DND-41 (cell line): ENCODE measurements at regions not wholly inside any gene's neighbourhood (a gene's known extent, or its start where the extent isn't known, plus 50 kb on each side); places are given as distances from the start of the nearest gene placed in this dataset.

Experiments used
- ATAC-seq: fragments of 200-7000 bp; cut with Tn5 transposase; 3 replicates; pipeline ENCODE4 v1.9.1; 2021; ENCODE audit warnings: low read depth; ENCODE audit not compliant: insufficient read depth
- DNase-seq: peaks from one replicate; pipeline ENCODE4 v3.0.0-alpha.2; 2020
- H2AFZ ChIP-seq: 2 replicates; pipeline ENCODE4 v1.6.0; 2012; ENCODE audit warnings: low read depth, low read length
- H3K27ac ChIP-seq: 2 replicates; pipeline ENCODE4 v1.5.1; 2012; ENCODE audit warnings: low read length, inconsistent platforms
- H3K27me3 ChIP-seq: fragments of 200-600 bp; sonication (generic); 2 replicates; pipeline ENCODE4 v1.6.0; 2012; ENCODE audit warnings: low read length, mild to moderate bottlenecking, inconsistent platforms; ENCODE audit not compliant: insufficient read depth, poor library complexity
- H3K36me3 ChIP-seq: 2 replicates; pipeline ENCODE4 v1.5.1; 2012; ENCODE audit warnings: low read length, inconsistent platforms; ENCODE audit not compliant: insufficient read depth
- H3K4me1 ChIP-seq: 2 replicates; pipeline ENCODE4 v1.5.1; 2012; ENCODE audit warnings: mild to moderate bottlenecking, low read length; ENCODE audit not compliant: insufficient read depth
- H3K4me2 ChIP-seq: 2 replicates; pipeline ENCODE4 v1.6.0; 2012; ENCODE audit warnings: mild to moderate bottlenecking, moderate library complexity, low read length, inconsistent platforms; ENCODE audit not compliant: insufficient read depth
- H3K4me3 ChIP-seq, 2 experiments: fragments of 200-600 bp in 1 of 2; shearing (Covaris generic) in 1 of 2; 2 replicates each; pipeline ENCODE4 v1.5.1; 2012 to 2016; ENCODE audit warnings: inconsistent platforms in 2 of 2, low read length in 2 of 2, mild to moderate bottlenecking in 2 of 2, low read depth in 1 of 2, moderate library complexity in 1 of 2
- H3K79me2 ChIP-seq: 2 replicates; pipeline ENCODE4 v1.6.0; 2012; ENCODE audit warnings: low read length, inconsistent platforms; ENCODE audit not compliant: insufficient read depth
- H3K9ac ChIP-seq: 2 replicates; pipeline ENCODE4 v1.6.0; 2012; ENCODE audit warnings: low read depth, mild to moderate bottlenecking, inconsistent platforms, low read length, moderate library complexity
- H3K9me3 ChIP-seq: 2 replicates; pipeline ENCODE4 v1.5.1; 2012; ENCODE audit warnings: low read length, moderate library complexity, mild to moderate bottlenecking, inconsistent platforms; ENCODE audit not compliant: insufficient read depth, severe bottlenecking
- H4K20me1 ChIP-seq: 2 replicates; pipeline ENCODE4 v1.6.0; 2012; ENCODE audit warnings: low read length; ENCODE audit not compliant: insufficient read depth
- CTCF ChIP-seq: IDR thresholded peaks from 2 replicates; pipeline ENCODE4 v1.5.1; 2012; ENCODE audit warnings: borderline replicate concordance, low read length, moderate library complexity, mild to moderate bottlenecking; ENCODE audit not compliant: poor library complexity, severe bottlenecking; ENCODE audit errors: extremely low read depth
- EZH2 ChIP-seq: IDR thresholded peaks from 3 replicates; pipeline ENCODE4 v1.6.1; 2012; ENCODE audit warnings: borderline replicate concordance, low read depth, mild to moderate bottlenecking, moderate library complexity, low read length, inconsistent platforms; ENCODE audit not compliant: severe bottlenecking

- DNase-seq (no peak), ATAC-seq (no peak)
- Histone ChIP-seq H2AFZ (no peak overlapping the region), H3K79me2 (no peaks in the 10 kb centered on the region), H3K4me1 (no peaks in the 10 kb centered on the region), H3K4me3 (no peak overlapping the region), H3K36me3 (no peaks in the 10 kb centered on the region), H4K20me1 (no peaks in the 10 kb centered on the region), H3K9me3 (no peaks in the 10 kb centered on the region), H3K27ac (no peak overlapping the region), H3K9ac (no peak overlapping the region), H3K4me2 (no peak overlapping the region), H3K27me3 (no peaks in the 10 kb centered on the region)
- TF ChIP-seq EZH2 (no peak), CTCF (no peak)
Observed at GRCh38 chr12:115474539-115475353, 790.8 kb upstream of the TBX3 start.

DNA sequence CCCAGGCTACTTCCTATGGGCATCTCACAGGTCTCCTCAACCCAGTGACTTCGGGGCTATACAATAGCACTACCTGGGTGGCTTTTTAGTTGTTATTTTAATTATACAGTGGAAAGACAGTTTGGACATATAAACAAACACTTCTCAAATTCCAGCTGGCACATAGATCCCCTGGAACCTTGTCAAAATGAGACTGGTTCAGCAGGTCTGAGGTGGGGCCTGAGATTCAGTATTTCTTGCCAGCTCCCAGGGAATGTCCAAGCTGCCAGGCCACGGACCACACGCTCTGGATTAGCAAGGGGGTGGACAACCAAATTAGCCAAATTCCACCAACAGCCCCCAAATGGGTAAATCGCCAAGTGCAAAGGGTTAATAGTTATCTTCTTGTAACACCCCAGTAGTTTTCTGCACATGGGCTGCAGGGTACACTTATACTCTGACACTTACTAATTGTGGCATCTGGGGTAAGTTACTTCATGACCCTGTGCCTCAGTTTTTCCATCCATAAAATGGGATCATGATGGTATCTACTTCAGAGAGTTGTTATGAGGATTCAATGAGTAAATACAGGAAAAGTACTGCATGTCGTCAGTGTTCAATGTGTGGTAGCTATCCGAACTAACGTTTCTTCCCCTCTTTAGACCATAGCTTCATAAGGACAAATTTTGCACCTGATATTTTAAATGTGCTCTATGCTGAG, 789.4 kb upstream of the TBX3 start:
- Histone ChIP-seq H3K79me2 (no peaks in the 10 kb centered on the region), H2AFZ (no peak overlapping the region), H3K27me3 (no peaks in the 10 kb centered on the region), H3K36me3 (no peaks in the 10 kb centered on the region), H3K27ac (no peak overlapping the region), H3K4me3 (no peak overlapping the region), H3K9ac (no peak overlapping the region), H4K20me1 (no peaks in the 10 kb centered on the region), H3K9me3 (no peaks in the 10 kb centered on the region), H3K4me2 (no peak overlapping the region), H3K4me1 (no peaks in the 10 kb centered on the region)
- no peak for ATAC-seq
- DNase-seq = no peak
- no peak for TF ChIP-seq CTCF

- no peak overlapping the region for H3K9ac ChIP-seq
- H3K27me3 ChIP-seq = no peaks in the 10 kb centered on the region
- H4K20me1 ChIP-seq = no peaks in the 10 kb centered on the region
Observed at GRCh38 chr12:115472852-115473251, 788.9 kb upstream of the TBX3 start.

More at GRCh38 chr12:115472852-115473251, 788.9 kb upstream of the TBX3 start:
- no peak overlapping the region for H3K4me3 ChIP-seq
- no peak overlapping the region for H3K4me2 ChIP-seq
- H2AFZ ChIP-seq = no peak overlapping the region
- no peaks in the 10 kb centered on the region for H3K79me2 ChIP-seq
- no peak overlapping the region for H3K27ac ChIP-seq
- no peaks in the 10 kb centered on the region for H3K36me3 ChIP-seq
- H3K4me1 ChIP-seq = no peaks in the 10 kb centered on the region
- H3K9me3 ChIP-seq = no peaks in the 10 kb centered on the region
- DNase-seq = no peak
- TF ChIP-seq CTCF (no peak), EZH2 (no peak)
- ATAC-seq = no peak
